Liver (tissue), 3 donors: ENCODE measurements at regions not wholly inside any gene's neighbourhood (a gene's known extent, or its start where the extent isn't known, plus 50 kb on each side); places are given as distances from the start of the nearest gene placed in this dataset.

Experiments
- FOXA1 ChIP-seq: IDR thresholded peaks from 2 replicates; pipeline ENCODE4 v1.6.1; 2016; ENCODE audit warnings: antibody characterized with exemption
- HNF4A ChIP-seq, 2 donors: conservative IDR thresholded peaks; 2 replicates each; pipeline ENCODE4 v1.6.1; 2016; ENCODE audit warnings: antibody characterized with exemption in 2 of 2, mild to moderate bottlenecking in 2 of 2
- JUND ChIP-seq, 2 donors: IDR thresholded peaks; 2 replicates each; pipeline ENCODE4 v1.6.1; 2016; ENCODE audit warnings: antibody characterized with exemption in 2 of 2
- SP1 ChIP-seq: IDR thresholded peaks from 2 replicates; pipeline ENCODE4 v1.6.1; 2018; ENCODE audit warnings: antibody characterized with exemption, mild to moderate bottlenecking
- TF ChIP-seq, protein P1 (sequence below): fragments of 150-350 bp; IDR thresholded peaks from 2 replicates; pipeline ENCODE4 v1.5.1; 2017; ENCODE audit warnings: improper control_type of control experiment, low read depth, low read length; ENCODE audit not compliant: missing input control
- donor health status: healthy.
- donor health status: healthy.

DNA sequence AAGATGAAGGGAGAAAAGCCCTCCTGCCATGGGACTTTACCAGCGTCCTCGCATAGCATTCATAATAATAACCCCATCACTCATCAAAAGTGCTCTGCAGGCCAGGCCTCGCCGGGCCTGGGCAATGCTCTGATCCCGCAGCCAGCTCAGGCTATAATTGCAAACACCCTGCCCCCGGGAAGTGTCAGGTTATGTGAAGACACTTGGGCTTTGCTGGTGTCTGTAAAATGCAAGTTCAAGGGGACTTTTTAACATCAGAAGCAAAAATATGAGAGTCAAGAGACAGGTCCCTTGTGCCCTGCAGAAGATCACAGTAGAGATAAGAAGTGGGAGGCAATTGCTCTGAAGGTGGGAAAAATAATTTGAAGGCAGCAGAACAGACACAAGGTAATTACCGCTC is 381.0 kb downstream of the MAFB start:
- TF ChIP-seq HNF4A (conservative IDR thresholded peaks at IDR 0.05) (no peak), SP1 (no peak), JUND (IDR thresholded peaks at IDR 0.05) (no peak), FOXA1 (no peak)
- TF ChIP-seq, protein P1, sequence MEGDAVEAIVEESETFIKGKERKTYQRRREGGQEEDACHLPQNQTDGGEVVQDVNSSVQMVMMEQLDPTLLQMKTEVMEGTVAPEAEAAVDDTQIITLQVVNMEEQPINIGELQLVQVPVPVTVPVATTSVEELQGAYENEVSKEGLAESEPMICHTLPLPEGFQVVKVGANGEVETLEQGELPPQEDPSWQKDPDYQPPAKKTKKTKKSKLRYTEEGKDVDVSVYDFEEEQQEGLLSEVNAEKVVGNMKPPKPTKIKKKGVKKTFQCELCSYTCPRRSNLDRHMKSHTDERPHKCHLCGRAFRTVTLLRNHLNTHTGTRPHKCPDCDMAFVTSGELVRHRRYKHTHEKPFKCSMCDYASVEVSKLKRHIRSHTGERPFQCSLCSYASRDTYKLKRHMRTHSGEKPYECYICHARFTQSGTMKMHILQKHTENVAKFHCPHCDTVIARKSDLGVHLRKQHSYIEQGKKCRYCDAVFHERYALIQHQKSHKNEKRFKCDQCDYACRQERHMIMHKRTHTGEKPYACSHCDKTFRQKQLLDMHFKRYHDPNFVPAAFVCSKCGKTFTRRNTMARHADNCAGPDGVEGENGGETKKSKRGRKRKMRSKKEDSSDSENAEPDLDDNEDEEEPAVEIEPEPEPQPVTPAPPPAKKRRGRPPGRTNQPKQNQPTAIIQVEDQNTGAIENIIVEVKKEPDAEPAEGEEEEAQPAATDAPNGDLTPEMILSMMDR, result no peak
